Astrocyte of the spinal cord (primary cell): ENCODE measurements at regions not wholly inside any gene's neighbourhood (a gene's known extent, or its start where the extent isn't known, plus 50 kb on each side); places are given as distances from the start of the nearest gene placed in this dataset.

Experiments used
- DNase-seq: peaks from one replicate; pipeline ENCODE4 v3.0.0; 2011; ENCODE audit warnings: low read depth, low spot score
- H3K4me3 ChIP-seq: 2 replicates; pipeline ENCODE4 v1.5.1; 2011; ENCODE audit warnings: low read depth, mild to moderate bottlenecking, low read length, moderate library complexity
- CTCF ChIP-seq: IDR thresholded peaks from 2 replicates; pipeline ENCODE4 v1.5.1; 2012; ENCODE audit warnings: low read depth, mild to moderate bottlenecking, low read length, inconsistent platforms
- in situ Hi-C: cut with HindIII; loops from 2 replicates; pipeline ENCODE4 v1.10.0; 2017; ENCODE audit warnings: low sequenced_read_pairs

DNA sequence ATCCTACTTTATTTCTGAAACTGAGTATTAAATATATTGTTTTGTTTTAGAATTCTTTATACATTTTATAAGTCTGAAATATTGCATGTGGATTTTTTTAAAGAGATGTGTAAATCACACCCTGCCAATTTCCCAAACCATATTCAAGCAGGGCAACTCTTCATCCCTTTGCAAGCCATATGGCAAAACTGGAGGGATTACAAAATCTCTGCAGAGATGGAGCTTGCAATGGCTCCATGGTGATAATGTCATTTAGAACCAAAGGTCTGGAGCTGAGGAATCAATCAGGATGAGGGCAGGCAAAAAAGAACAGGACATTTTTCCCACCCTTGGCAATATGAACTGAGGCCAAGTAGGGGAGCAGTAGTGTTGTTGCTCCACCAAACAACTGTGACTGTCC, 173.4 kb downstream of the BMP4 start:
- no peak overlapping the region for H3K4me3 ChIP-seq
- in situ Hi-C loops, result no loop called here
- no peak for DNase-seq
- TF ChIP-seq CTCF, result no peak

- in situ Hi-C loops, result no loop called here
- no peak overlapping the region for H3K4me3 ChIP-seq
- TF ChIP-seq CTCF, result no peak
- no peak for DNase-seq
These were observed 176.5 kb downstream of the BMP4 start for GRCh38 chr14:53780051-53780555.

GRCh38 chr14:53779301-53779700, 177.3 kb downstream of the BMP4 start:
- TF ChIP-seq CTCF, result no peak
- in situ Hi-C loops, result no loop called here
- no peak for DNase-seq
- H3K4me3 ChIP-seq, result no peak overlapping the region

- no peak for DNase-seq
- in situ Hi-C loops, result no loop called here
- no peak for TF ChIP-seq CTCF
- H3K4me3 ChIP-seq, result no peak overlapping the region
These were observed 178.4 kb downstream of the BMP4 start for GRCh38 chr14:53778263-53778662.

DNA sequence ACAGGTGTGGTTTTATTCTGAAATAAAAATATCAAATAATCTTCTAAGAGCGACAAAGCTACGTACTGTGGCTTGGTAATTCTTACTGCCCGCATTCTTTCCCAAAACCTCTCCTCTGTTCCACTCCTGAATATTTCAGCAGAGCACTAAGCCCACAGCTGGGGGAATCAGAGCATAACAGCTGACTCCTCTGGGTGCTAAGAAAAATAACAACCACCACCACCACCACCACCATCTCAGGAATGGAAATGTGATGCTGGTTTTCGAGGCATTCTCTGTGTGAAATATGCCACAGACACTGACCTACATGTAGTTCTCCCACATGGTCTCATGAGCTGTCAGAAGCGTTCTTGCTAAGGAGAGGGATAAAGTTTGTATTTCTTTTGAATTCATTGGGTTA, 183.7 kb downstream of the BMP4 start:
- H3K4me3 ChIP-seq, result no peak overlapping the region
- no peak for TF ChIP-seq CTCF
- in situ Hi-C loops, result no loop called here
- DNase-seq, result no peak

DNA sequence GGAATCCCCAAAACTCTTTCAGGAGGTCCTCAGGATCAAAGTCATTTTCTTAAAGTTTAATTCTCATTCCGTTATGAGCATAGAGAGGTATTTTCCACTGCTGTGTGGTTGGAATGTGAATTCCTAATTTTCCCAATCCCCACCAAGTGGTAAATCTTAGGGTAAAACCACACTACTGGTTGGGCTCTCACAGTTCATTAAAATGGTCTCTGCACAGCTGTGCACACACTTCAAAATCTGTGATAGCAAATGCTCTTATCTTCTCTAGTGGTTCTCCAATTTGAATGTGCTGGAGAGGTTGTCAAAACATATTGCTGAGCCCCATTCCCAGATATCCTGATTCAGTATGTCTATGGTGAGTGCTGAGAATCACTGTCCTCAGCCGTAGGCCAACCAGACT, 189.1 kb downstream of the BMP4 start:
- peak; percentile 8 for DNase-seq
- TF ChIP-seq CTCF, result no peak
- in situ Hi-C loops, result no loop called here
- no peak overlapping the region for H3K4me3 ChIP-seq

- TF ChIP-seq CTCF, result no peak
- in situ Hi-C loops, result no loop called here
These were observed 190.0 kb downstream of the BMP4 start for GRCh38 chr14:53766601-53767000.

More at GRCh38 chr14:53766601-53767000, 190.0 kb downstream of the BMP4 start:
- no peak for DNase-seq
- no peak overlapping the region for H3K4me3 ChIP-seq
